Esophagus squamous epithelium (tissue), 5 donors: ENCODE measurements at regions not wholly inside any gene's neighbourhood (a gene's known extent, or its start where the extent isn't known, plus 50 kb on each side); places are given as distances from the start of the nearest gene placed in this dataset.
A peak's percentile ranks its signal among the peaks of the same experiment; 100 is the strongest.

Experiments used
- DNase-seq: peaks from one replicate; lab custom pipeline; 2025; lab: John Stamatoyannopoulos, UW
- H3K27ac ChIP-seq, 4 donors: fragments of 200-600 bp; sonication (generic); one replicate each; pipeline ENCODE4 v1.5.1; 2016 to 2019; ENCODE audit warnings: mild to moderate bottlenecking in 1 of 4
- H3K27me3 ChIP-seq, 4 donors: fragments of 200-600 bp; sonication (generic); 1 replicate in 3 of 4; 2 replicates in 1 of 4; pipeline versions ENCODE4 v1.5.1 to v1.6.0; 2017 to 2021; ENCODE audit warnings: antibody characterized with exemption in 1 of 4
- H3K36me3 ChIP-seq, 3 donors: fragments of 200-600 bp; sonication (generic); one replicate each; pipeline ENCODE4 v1.5.1; 2016 to 2019
- H3K4me1 ChIP-seq, 3 donors: fragments of 200-600 bp; sonication (generic); one replicate each; pipeline ENCODE4 v1.5.1; 2017 to 2019
- H3K4me3 ChIP-seq, 4 donors: fragments of 200-600 bp; sonication (generic); 1 replicate in 3 of 4; 2 replicates in 1 of 4; pipeline ENCODE4 v1.5.1; 2016 to 2019; ENCODE audit warnings: mild to moderate bottlenecking in 2 of 4, moderate library complexity in 1 of 4
- H3K9me3 ChIP-seq, 3 donors: fragments of 200-600 bp; sonication (generic); one replicate each; pipeline ENCODE4 v1.5.1; 2016 to 2019
- POLR2A ChIP-seq, 4 donors: fragments of 450-650 bp; IDR thresholded peaks; one replicate each; pipeline ENCODE4 v1.6.1; 2017; ENCODE audit warnings: antibody characterized with exemption in 4 of 4, mild to moderate bottlenecking in 4 of 4, moderate library complexity in 3 of 4
- WGBS, 2 donors: methylation state at CpG; one replicate each; pipeline ENCODE4 v1.1.5; 2018; 5-methylcytosine and 5-hydroxymethylcytosine counted together
- intact Hi-C: fragments of 100-400 bp; cut with DNase I; formaldehyde crosslinking; loops from one replicate; pipeline ENCODE4 v1.15.0; 2022
- TF ChIP-seq, protein P1 (sequence below), 6 experiments: fragments of 450-650 bp in 4 of 6; fragments of 200-600 bp in 2 of 6; sonication (generic) in 2 of 6; IDR thresholded peaks; one replicate each; pipeline ENCODE4 v1.5.1; 2016 to 2019; ENCODE audit warnings: antibody characterized with exemption in 6 of 6, mild to moderate bottlenecking in 4 of 6, moderate library complexity in 4 of 6
- donor health status: DM: yes; HTN: yes; CAD: no.

- WGBS, 2 donors: 26 to 28% methylated on average over 32 to 33 of the region's 33 CpGs
- no peaks in the 10 kb centered on the region for H3K9me3 ChIP-seq
- no peak for DNase-seq
- intact Hi-C loops: no loop called here
- H3K36me3 ChIP-seq: no peaks in the 10 kb centered on the region
- H3K4me3 ChIP-seq: peak overlapping the region in 3 of 4 donors; percentile 15 to 41 (median 26)
- peaks cover 0 to 4% (median 0%) of the 10 kb centered on the region in 4 donors for H3K27me3 ChIP-seq
- TF ChIP-seq, protein P1, sequence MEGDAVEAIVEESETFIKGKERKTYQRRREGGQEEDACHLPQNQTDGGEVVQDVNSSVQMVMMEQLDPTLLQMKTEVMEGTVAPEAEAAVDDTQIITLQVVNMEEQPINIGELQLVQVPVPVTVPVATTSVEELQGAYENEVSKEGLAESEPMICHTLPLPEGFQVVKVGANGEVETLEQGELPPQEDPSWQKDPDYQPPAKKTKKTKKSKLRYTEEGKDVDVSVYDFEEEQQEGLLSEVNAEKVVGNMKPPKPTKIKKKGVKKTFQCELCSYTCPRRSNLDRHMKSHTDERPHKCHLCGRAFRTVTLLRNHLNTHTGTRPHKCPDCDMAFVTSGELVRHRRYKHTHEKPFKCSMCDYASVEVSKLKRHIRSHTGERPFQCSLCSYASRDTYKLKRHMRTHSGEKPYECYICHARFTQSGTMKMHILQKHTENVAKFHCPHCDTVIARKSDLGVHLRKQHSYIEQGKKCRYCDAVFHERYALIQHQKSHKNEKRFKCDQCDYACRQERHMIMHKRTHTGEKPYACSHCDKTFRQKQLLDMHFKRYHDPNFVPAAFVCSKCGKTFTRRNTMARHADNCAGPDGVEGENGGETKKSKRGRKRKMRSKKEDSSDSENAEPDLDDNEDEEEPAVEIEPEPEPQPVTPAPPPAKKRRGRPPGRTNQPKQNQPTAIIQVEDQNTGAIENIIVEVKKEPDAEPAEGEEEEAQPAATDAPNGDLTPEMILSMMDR (IDR thresholded peaks at IDR 0.05): peak in 1 of 6 experiments; percentile 5
- TF ChIP-seq POLR2A (IDR thresholded peaks at IDR 0.05): no peak
- H3K27ac ChIP-seq: peak overlapping the region in 1 of 4 donors; percentile 30
- peaks cover 12 to 40% (median 14%) of the 10 kb centered on the region in 3 donors for H3K4me1 ChIP-seq
Observed at GRCh38 chr4:3369781-3370674, 71.7 kb upstream of the HGFAC start.

DNA sequence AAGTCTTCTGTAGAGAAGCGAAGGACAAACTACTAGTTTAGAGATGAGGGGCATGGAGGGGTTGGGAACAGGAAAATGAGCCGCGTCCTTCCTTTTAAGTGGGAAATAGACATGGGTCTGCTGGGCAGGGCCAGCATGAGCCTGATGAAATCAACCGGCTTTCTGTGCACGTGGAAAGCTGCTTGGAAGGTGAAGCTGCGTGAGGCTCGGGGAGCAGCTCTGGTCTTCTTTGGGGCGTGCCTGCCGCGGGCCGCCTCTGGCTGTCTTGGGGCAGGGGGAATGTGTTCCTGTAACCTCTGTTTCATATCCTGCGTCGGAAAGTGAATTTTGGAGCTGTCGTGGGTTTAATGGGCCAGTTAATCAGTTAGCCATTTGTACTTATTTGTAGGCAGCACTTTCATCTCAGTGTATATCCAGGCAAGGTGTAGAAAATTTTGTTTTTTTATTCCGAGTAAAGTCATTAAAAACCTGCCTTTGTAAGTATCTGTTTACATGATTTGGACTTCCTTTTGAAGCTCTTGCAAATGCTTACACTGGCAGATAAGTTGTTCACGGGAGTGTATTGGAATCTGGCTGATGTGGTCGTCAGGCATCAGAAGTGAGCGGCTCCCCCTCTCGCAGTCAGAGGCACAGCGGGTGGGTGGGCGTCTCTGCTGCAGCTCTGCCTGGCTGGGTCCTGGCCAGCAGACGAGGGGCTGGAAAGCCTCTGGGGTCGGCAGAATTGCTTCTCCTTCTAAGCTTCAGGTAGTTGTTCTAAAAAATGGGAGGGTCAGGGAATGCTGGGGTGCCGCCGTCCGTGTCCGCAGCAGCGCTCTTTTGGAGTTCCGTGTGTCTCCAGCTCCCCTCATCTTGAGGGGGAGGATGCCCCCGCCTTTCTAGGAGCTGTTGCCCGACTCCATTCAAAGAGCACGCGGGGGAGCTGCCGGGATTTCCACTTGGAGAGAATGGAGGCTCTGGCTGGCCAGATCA, 70.5 kb upstream of the HGFAC start:
- Histone ChIP-seq H3K4me1 (peaks cover 12 to 40% (median 14%) of the 10 kb centered on the region in 3 donors), H3K27ac (no peak overlapping the region), H3K9me3 (no peaks in the 10 kb centered on the region), H3K36me3 (peaks cover 0 to 6% (median 0%) of the 10 kb centered on the region in 3 donors), H3K27me3 (peaks cover 0 to 4% (median 0%) of the 10 kb centered on the region in 4 donors), H3K4me3 (peak overlapping the region in 1 of 4 donors; percentile 21)
- no peak for DNase-seq
- TF ChIP-seq POLR2A (IDR thresholded peaks at IDR 0.05): no peak
- TF ChIP-seq, protein P1 (IDR thresholded peaks at IDR 0.05): no peak
- intact Hi-C loops: no loop called here
- 75 to 80% methylated on average over 15 to 25 of the region's 34 CpGs for whole genome bisulfite sequencing, 2 donors

- TF ChIP-seq, protein P1 (IDR thresholded peaks at IDR 0.05): no peak
- TF ChIP-seq POLR2A (IDR thresholded peaks at IDR 0.05): no peak
- WGBS, 2 donors: 57 to 77% methylated on average over 11 to 15 of the region's 23 CpGs
- Histone ChIP-seq H3K4me1 (peaks cover 12 to 40% (median 14%) of the 10 kb centered on the region in 3 donors), H3K36me3 (peaks cover 0 to 10% (median 0%) of the 10 kb centered on the region in 3 donors), H3K9me3 (no peaks in the 10 kb centered on the region), H3K27ac (peak overlapping the region in 1 of 4 donors; percentile 29), H3K4me3 (no peak overlapping the region), H3K27me3 (peaks cover 0 to 4% (median 0%) of the 10 kb centered on the region in 4 donors)
- no peak for DNase-seq
- intact Hi-C loops: no loop called here
Observed at GRCh38 chr4:3372264-3372932, 69.4 kb upstream of the HGFAC start.

DNA sequence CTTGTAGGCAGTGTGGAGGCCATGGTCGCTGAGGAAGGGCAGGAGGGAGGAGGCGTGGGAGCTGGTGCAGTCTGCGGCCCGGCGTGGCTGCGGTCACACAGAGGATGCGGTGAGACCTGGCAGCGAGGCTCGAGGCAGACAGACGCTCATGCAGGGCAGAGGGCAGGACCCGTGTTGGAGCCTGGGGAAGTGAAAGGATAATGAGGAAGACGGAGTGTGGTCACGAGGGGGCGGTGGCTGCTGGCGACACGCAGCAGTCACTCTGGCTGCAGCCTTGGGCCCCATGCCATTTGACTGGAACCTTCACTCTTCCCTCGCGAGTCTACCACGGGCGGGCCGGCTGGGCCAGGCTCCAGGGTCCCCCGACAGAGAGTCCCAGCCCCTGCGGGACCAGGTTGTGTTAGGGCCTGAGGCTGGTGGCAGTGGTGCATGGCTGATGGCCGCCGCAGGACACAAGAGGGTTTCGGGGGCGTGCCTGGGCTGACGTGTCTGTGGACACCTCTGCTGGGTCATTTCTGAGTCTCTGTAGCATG, 68.8 kb upstream of the HGFAC start:
- no peak overlapping the region for H3K4me3 ChIP-seq
- H3K9me3 ChIP-seq: no peaks in the 10 kb centered on the region
- peak overlapping the region in 1 of 4 donors; percentile 29 for H3K27ac ChIP-seq
- TF ChIP-seq POLR2A (IDR thresholded peaks at IDR 0.05): no peak
- TF ChIP-seq, protein P1 (IDR thresholded peaks at IDR 0.05): no peak
- H3K4me1 ChIP-seq: peaks cover 12 to 40% (median 14%) of the 10 kb centered on the region in 3 donors
- H3K27me3 ChIP-seq: peaks cover 0 to 4% (median 0%) of the 10 kb centered on the region in 4 donors
- no peak for DNase-seq
- peaks cover 0 to 10% (median 0%) of the 10 kb centered on the region in 3 donors for H3K36me3 ChIP-seq
- 73 to 79% methylated on average over 9 to 27 of the region's 28 CpGs for WGBS, 2 donors
- intact Hi-C loops: no loop called here
